ENCODE measurements at regions not wholly inside any gene's neighbourhood (a gene's known extent, or its start where the extent isn't known, plus 50 kb on each side); places are given as distances from the start of the nearest gene placed in this dataset.

DNA sequence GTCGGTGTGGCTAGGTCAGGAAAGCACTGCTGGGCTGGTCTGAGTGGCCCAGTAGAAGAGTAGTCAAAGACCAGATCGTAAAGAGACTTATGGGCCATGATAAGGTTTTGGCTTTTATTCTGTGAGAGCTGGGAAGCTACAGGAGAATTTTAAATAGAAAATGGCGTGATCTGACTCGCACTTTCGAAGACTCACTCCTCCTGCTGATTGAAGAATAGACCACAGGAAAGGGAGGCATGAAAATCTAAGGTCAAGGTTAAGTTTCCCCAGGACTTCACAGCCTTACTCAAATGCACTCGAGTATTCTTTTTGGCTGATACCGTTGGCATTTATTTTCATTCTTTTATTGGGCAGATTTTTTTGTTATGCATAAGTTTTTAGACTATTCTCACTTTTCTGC lies 231.4 kb upstream of the ANKRD50 start:
- no peak overlapping the region for H3K27ac ChIP-seq (ENCODE audit: low read depth, low read length, poor library complexity, severe bottlenecking)
- CTCF ChIA-PET, result no interaction called here
- BruUV-seq (replicated peaks), result no TSS peak
- H3K36me3 ChIP-seq (ENCODE audit: insufficient read depth, low read length, poor library complexity, severe bottlenecking), result no peaks in the 10 kb centered on the region
- DNase-seq (ENCODE audit: low spot score), result no peak
- POLR2A ChIA-PET (ENCODE audit: low non-redundant PET), result no interaction called here
- no peaks in the 10 kb centered on the region for H3K9me3 ChIP-seq (ENCODE audit: low read depth, low read length, poor library complexity, severe bottlenecking)
- peaks cover 6% of the 10 kb centered on the region for H3K4me1 ChIP-seq (ENCODE audit: insufficient read depth, low read length, poor library complexity, severe bottlenecking)
- no peak overlapping the region for H3K4me3 ChIP-seq (ENCODE audit: low read depth, low read length, poor library complexity, severe bottlenecking)
- intact Hi-C loops (cut with micrococcal nuclease; ENCODE audit: unreplicated experiment), result loop anchor here (10.0 kb wide), 1 partner anchor 229 kb away; the partner anchor contains the start of gene ANKRD50
- H3K27me3 ChIP-seq (replicated peaks; ENCODE audit: insufficient read depth, low read depth, low read length, poor library complexity), result no peaks in the 10 kb centered on the region
- TF ChIP-seq, protein P1, sequence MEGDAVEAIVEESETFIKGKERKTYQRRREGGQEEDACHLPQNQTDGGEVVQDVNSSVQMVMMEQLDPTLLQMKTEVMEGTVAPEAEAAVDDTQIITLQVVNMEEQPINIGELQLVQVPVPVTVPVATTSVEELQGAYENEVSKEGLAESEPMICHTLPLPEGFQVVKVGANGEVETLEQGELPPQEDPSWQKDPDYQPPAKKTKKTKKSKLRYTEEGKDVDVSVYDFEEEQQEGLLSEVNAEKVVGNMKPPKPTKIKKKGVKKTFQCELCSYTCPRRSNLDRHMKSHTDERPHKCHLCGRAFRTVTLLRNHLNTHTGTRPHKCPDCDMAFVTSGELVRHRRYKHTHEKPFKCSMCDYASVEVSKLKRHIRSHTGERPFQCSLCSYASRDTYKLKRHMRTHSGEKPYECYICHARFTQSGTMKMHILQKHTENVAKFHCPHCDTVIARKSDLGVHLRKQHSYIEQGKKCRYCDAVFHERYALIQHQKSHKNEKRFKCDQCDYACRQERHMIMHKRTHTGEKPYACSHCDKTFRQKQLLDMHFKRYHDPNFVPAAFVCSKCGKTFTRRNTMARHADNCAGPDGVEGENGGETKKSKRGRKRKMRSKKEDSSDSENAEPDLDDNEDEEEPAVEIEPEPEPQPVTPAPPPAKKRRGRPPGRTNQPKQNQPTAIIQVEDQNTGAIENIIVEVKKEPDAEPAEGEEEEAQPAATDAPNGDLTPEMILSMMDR (conservative IDR thresholded peaks at IDR 0.05; ENCODE audit: low read depth, low read length), result peak; percentile 42
- no peak for TF ChIP-seq EZH2 (IDR thresholded peaks at IDR 0.05; ENCODE audit: borderline replicate concordance, low read depth, low read length, poor library complexity, severe bottlenecking)

DNA sequence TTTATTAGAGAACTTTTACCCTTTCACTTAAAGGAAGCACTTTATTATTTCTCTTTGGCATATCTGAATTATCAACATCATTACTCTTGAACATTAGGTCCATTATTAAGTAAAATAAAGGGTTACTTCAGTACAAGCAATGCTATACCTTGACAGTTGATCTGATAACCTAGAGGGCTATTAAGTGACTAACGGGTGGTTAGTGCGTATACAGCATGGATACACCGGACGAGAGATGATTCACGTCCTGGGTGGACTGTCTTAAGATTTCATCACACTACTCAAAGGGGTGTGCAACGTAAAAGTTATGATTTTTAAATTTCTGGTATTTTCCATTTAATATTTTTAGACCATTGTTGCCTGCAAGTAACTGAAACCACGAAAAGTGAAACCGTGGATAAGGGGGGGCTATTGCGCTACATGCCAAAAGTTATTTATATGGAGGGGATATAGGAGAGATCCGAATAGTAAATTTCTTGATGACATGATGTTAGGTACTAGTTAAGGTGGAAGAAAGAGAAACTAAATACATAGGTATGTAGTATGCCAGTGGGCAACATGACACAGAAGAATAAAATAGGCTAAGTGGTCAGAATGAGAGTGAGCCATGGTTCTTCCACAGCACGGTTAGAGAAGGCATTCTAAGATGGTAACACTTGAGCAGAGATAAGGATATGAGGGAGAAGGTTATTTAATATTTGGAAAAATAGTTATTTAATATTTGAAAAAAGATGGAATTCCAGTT lies 230.8 kb upstream of the ANKRD50 start:
- no peak overlapping the region for H3K4me3 ChIP-seq (ENCODE audit: low read depth, low read length, poor library complexity, severe bottlenecking)
- H3K4me1 ChIP-seq (ENCODE audit: insufficient read depth, low read length, poor library complexity, severe bottlenecking), result peaks cover 6% of the 10 kb centered on the region
- ChIA-PET CTCF (no interaction called here), POLR2A (ENCODE audit: low non-redundant PET) (no interaction called here)
- intact Hi-C loops (cut with micrococcal nuclease; ENCODE audit: unreplicated experiment), result loop anchor here (10.0 kb wide), 1 partner anchor 229 kb away; the partner anchor contains the start of gene ANKRD50
- TF ChIP-seq EZH2 (IDR thresholded peaks at IDR 0.05; ENCODE audit: borderline replicate concordance, low read depth, low read length, poor library complexity, severe bottlenecking), result no peak
- TF ChIP-seq, protein P1 (conservative IDR thresholded peaks at IDR 0.05; ENCODE audit: low read depth, low read length), result no peak
- no peaks in the 10 kb centered on the region for H3K27me3 ChIP-seq (replicated peaks; ENCODE audit: insufficient read depth, low read depth, low read length, poor library complexity)
- no peaks in the 10 kb centered on the region for H3K9me3 ChIP-seq (ENCODE audit: low read depth, low read length, poor library complexity, severe bottlenecking)
- no peak for DNase-seq (ENCODE audit: low spot score)
- H3K36me3 ChIP-seq (ENCODE audit: insufficient read depth, low read length, poor library complexity, severe bottlenecking), result no peaks in the 10 kb centered on the region
- BruUV-seq (replicated peaks), result no TSS peak
- no peak overlapping the region for H3K27ac ChIP-seq (ENCODE audit: low read depth, low read length, poor library complexity, severe bottlenecking)

DNA sequence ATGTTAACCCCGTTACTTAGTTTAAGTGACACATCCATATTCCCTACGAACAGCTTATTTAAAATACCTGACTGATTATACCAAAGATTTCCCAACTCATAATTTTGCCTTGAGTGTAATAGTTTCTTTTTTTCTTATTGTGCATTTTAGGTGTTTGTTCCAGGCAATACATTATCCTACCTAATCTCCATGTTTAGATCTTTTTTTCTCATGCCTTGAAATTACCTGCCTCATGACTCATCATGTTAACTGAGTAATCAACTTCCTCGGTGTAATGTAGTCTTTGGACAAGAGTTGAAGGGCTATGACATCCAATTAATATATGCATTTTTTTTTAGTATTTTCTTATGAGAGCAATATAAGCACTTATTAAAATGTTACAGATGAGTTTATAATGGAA lies 228.7 kb upstream of the ANKRD50 start:
- H3K27ac ChIP-seq (ENCODE audit: low read depth, low read length, poor library complexity, severe bottlenecking), result no peak overlapping the region

More for the DNA sequence above, 228.7 kb upstream of the ANKRD50 start:
- Histone ChIP-seq H3K9me3 (ENCODE audit: low read depth, low read length, poor library complexity, severe bottlenecking) (no peaks in the 10 kb centered on the region), H3K36me3 (ENCODE audit: insufficient read depth, low read length, poor library complexity, severe bottlenecking) (no peaks in the 10 kb centered on the region), H3K4me1 (ENCODE audit: insufficient read depth, low read length, poor library complexity, severe bottlenecking) (peaks cover 16% of the 10 kb centered on the region), H3K4me3 (ENCODE audit: low read depth, low read length, poor library complexity, severe bottlenecking) (no peak overlapping the region), H3K27me3 (replicated peaks; ENCODE audit: insufficient read depth, low read depth, low read length, poor library complexity) (no peaks in the 10 kb centered on the region)
- DNase-seq (ENCODE audit: low spot score), result no peak
- ChIA-PET CTCF (no interaction called here), POLR2A (ENCODE audit: low non-redundant PET) (no interaction called here)
- intact Hi-C loops (cut with micrococcal nuclease; ENCODE audit: unreplicated experiment), result loop anchor here (10.0 kb wide), 1 partner anchor 226 kb away; the partner anchor contains the start of gene ANKRD50
- TF ChIP-seq EZH2 (IDR thresholded peaks at IDR 0.05; ENCODE audit: borderline replicate concordance, low read depth, low read length, poor library complexity, severe bottlenecking), result no peak
- TF ChIP-seq, protein P1 (conservative IDR thresholded peaks at IDR 0.05; ENCODE audit: low read depth, low read length), result no peak
- no TSS peak for BruUV-seq (replicated peaks)

Measured in A673 (cell line).